ENCODE measurements at regions not wholly inside any gene's neighbourhood (a gene's known extent, or its start where the extent isn't known, plus 50 kb on each side); places are given as distances from the start of the nearest gene placed in this dataset.

DNA sequence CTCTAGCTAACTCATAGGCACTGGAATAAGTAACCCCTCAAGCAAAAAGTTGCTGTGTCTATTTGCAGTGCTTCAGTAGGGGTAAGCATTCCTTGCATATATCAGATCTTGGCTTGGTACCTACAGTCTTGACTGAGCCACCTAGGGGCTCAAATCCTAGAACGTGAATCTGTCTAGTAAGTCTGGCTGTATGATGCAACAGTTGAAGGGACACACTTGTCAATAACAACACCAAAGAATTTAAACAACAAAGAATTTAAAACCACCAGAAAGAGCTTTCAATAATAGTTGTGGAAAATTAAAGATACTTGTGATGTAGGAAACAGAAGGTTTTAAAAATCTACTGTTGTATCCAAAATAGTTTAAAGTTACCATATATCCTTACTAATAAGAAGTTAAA, 65.4 kb downstream of the EBLN1 start:
- H3K4me2 ChIP-seq (ENCODE audit: control insufficient read depth, extremely low read depth, insufficient read depth, low read depth, low read length): no peak overlapping the region
- dilution Hi-C loops (cut with MboI; ENCODE audit: extremely low pct_ligation_motif_present, low sequenced_read_pairs): no loop called here

DNA sequence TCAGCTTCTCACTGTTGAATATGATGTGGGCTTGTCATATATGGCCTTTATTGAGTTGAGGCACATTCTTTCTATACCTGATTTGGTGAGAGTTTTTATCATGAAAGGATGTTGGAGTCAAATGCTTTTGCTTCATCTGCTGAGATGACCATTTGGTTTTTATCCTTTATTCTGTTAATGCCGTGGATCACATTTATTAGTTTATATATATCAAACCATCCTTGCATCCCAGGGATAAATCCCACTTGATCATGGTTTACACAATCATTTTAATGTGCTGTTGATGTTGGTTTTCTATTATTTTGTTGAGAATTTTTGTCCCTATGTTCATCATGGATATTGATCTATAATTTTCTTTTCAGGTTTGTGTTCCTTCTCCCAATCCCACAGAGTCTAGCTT, 67.0 kb downstream of the EBLN1 start:
- H3K27ac ChIP-seq (ENCODE audit: control insufficient read depth, insufficient read depth, low read length): no peak overlapping the region
- H2AFZ ChIP-seq (ENCODE audit: control insufficient read depth, low read length): no peak overlapping the region
- no peak overlapping the region for H3K4me3 ChIP-seq (ENCODE audit: control insufficient read depth in 2 of 3, extremely low read depth in 1 of 3, insufficient read depth in 2 of 3, low read depth in 1 of 3, low read length in 3 of 3)
- H3K36me3 ChIP-seq (ENCODE audit: control insufficient read depth in 2 of 2, extremely low read depth in 1 of 2, insufficient read depth in 2 of 2, low read length in 2 of 2): no peaks in the 10 kb centered on the region
- H3K9me1 ChIP-seq (ENCODE audit: control insufficient read depth, extremely low read depth, insufficient read depth, low read length): no peaks in the 10 kb centered on the region
- FAIRE-seq (no peak), DNase-seq (ENCODE audit: low read depth, low spot score) (no peak)
- H3K4me1 ChIP-seq (ENCODE audit: control insufficient read depth, extremely low read depth, insufficient read depth, low read length): no peaks in the 10 kb centered on the region
- H3K9ac ChIP-seq (ENCODE audit: control insufficient read depth, extremely low read depth, insufficient read depth, low read length): no peak overlapping the region
- TF ChIP-seq, protein P1, sequence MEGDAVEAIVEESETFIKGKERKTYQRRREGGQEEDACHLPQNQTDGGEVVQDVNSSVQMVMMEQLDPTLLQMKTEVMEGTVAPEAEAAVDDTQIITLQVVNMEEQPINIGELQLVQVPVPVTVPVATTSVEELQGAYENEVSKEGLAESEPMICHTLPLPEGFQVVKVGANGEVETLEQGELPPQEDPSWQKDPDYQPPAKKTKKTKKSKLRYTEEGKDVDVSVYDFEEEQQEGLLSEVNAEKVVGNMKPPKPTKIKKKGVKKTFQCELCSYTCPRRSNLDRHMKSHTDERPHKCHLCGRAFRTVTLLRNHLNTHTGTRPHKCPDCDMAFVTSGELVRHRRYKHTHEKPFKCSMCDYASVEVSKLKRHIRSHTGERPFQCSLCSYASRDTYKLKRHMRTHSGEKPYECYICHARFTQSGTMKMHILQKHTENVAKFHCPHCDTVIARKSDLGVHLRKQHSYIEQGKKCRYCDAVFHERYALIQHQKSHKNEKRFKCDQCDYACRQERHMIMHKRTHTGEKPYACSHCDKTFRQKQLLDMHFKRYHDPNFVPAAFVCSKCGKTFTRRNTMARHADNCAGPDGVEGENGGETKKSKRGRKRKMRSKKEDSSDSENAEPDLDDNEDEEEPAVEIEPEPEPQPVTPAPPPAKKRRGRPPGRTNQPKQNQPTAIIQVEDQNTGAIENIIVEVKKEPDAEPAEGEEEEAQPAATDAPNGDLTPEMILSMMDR (optimal IDR thresholded peaks at IDR 0.05 in 1 of 3, IDR thresholded peaks at IDR 0.05 in 1 of 3, conservative IDR thresholded peaks at IDR 0.05 in 1 of 3; ENCODE audit: extremely low read depth in 1 of 3, insufficient read depth in 2 of 3, low read length in 3 of 3): no peak
- no peak for TF ChIP-seq EZH2 (IDR thresholded peaks at IDR 0.05; ENCODE audit: low read length)
- no peaks in the 10 kb centered on the region for H3K27me3 ChIP-seq (ENCODE audit: control insufficient read depth, extremely low read depth, insufficient read depth, low read length)
- dilution Hi-C loops (cut with MboI; ENCODE audit: extremely low pct_ligation_motif_present, low sequenced_read_pairs): no loop called here
- H3K9me3 ChIP-seq (ENCODE audit: control insufficient read depth, low read depth, low read length): no peaks in the 10 kb centered on the region
- H3K4me2 ChIP-seq (ENCODE audit: control insufficient read depth, extremely low read depth, insufficient read depth, low read depth, low read length): no peak overlapping the region
- no peaks in the 10 kb centered on the region for H3K79me2 ChIP-seq (ENCODE audit: control insufficient read depth, insufficient read depth, low read length)
- H4K20me1 ChIP-seq (ENCODE audit: control insufficient read depth, extremely low read depth, insufficient read depth, low read length): no peaks in the 10 kb centered on the region

More for the DNA sequence above, 65.4 kb downstream of the EBLN1 start:
- H3K79me2 ChIP-seq (ENCODE audit: control insufficient read depth, insufficient read depth, low read length): no peaks in the 10 kb centered on the region
- H3K4me3 ChIP-seq (ENCODE audit: control insufficient read depth in 2 of 3, extremely low read depth in 1 of 3, insufficient read depth in 2 of 3, low read depth in 1 of 3, low read length in 3 of 3): no peak overlapping the region
- H3K36me3 ChIP-seq (ENCODE audit: control insufficient read depth in 2 of 2, extremely low read depth in 1 of 2, insufficient read depth in 2 of 2, low read length in 2 of 2): no peaks in the 10 kb centered on the region
- DNase-seq (ENCODE audit: low read depth, low spot score): no peak
- no peaks in the 10 kb centered on the region for H3K9me1 ChIP-seq (ENCODE audit: control insufficient read depth, extremely low read depth, insufficient read depth, low read length)
- no peaks in the 10 kb centered on the region for H3K27me3 ChIP-seq (ENCODE audit: control insufficient read depth, extremely low read depth, insufficient read depth, low read length)
- no peaks in the 10 kb centered on the region for H3K4me1 ChIP-seq (ENCODE audit: control insufficient read depth, extremely low read depth, insufficient read depth, low read length)
- no peaks in the 10 kb centered on the region for H4K20me1 ChIP-seq (ENCODE audit: control insufficient read depth, extremely low read depth, insufficient read depth, low read length)
- no peak overlapping the region for H2AFZ ChIP-seq (ENCODE audit: control insufficient read depth, low read length)
- H3K27ac ChIP-seq (ENCODE audit: control insufficient read depth, insufficient read depth, low read length): no peak overlapping the region
- TF ChIP-seq, protein P1 (optimal IDR thresholded peaks at IDR 0.05 in 1 of 3, IDR thresholded peaks at IDR 0.05 in 1 of 3, conservative IDR thresholded peaks at IDR 0.05 in 1 of 3; ENCODE audit: extremely low read depth in 1 of 3, insufficient read depth in 2 of 3, low read length in 3 of 3): no peak
- TF ChIP-seq EZH2 (IDR thresholded peaks at IDR 0.05; ENCODE audit: low read length): no peak
- no peak for FAIRE-seq
- no peaks in the 10 kb centered on the region for H3K9me3 ChIP-seq (ENCODE audit: control insufficient read depth, low read depth, low read length)
- no peak overlapping the region for H3K9ac ChIP-seq (ENCODE audit: control insufficient read depth, extremely low read depth, insufficient read depth, low read length)
